NCI-H2107 treated with DMSO at 0.1 percent for 48 hours (cell line): ENCODE measurements at regions not wholly inside any gene's neighbourhood (a gene's known extent, or its start where the extent isn't known, plus 50 kb on each side); places are given as distances from the start of the nearest gene placed in this dataset.

Source experiments
- DNase-seq: peaks from one replicate; lab custom pipeline; 2025; ENCODE audit not compliant: unreplicated experiment; lab: John Stamatoyannopoulos, UW

- no peak for DNase-seq
Measured at GRCh38 chr3:22453906-22454535, 703.0 kb upstream of the ZNF385D start.

DNA sequence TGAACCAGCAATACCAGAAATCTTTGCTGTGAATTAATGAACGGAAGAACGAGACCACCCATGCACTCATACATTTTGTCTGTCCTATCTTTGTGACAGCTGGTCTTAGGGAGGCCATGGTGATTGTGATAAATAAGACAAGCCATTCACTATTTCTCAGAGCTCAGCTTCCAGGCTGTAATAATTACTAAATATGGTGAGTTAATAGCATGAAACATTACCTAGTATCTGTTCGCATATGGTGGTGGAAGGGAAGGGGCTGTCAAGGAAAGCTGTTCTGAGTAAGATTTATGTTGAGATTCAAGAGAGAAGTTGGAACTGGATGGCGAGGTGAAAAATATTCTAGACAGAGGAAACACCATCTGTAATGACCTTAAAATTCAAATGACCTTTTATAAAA lies 719.0 kb upstream of the ZNF385D start:
- DNase-seq = no peak

GRCh38 chr3:22471557-22471956 lies 720.5 kb upstream of the ZNF385D start:
- DNase-seq = no peak

GRCh38 chr3:22474706-22475445 lies 723.9 kb upstream of the ZNF385D start:
- DNase-seq = no peak

DNA sequence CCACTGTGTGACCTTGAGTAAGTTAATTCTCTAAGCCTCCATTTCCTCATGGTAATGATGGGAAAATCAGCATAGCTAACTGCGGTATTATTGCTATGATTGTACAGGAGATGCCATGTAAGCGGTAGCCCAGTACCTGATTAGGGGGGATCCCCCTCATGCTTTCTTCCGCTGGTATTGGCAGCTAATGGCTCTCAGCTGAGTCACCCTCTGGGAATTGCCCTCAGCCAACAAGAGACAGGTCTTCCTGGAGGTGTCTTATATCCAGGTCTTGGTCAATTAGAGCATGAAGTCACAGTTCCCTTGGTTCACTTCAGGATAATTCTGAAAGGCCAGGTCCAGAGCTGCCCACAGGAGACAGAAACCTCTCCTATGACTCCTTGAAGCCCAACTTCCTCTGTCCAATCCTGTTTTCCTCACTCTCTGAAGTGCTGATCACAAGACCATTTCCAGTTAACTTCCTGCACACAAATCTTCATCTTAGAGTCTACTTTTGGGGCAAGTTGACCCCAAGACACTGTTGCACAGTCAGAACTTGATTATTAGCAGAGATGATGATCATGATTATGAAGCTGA lies 724.7 kb upstream of the ZNF385D start:
- no peak for DNase-seq

GRCh38 chr3:22476976-22477375 lies 726.0 kb upstream of the ZNF385D start:
- DNase-seq = no peak

- no peak for DNase-seq
Measured at GRCh38 chr3:22485954-22486353, 717.2 kb upstream of the UBE2E2 start.

- DNase-seq = no peak
Measured at GRCh38 chr3:22490747-22491146, 712.4 kb upstream of the UBE2E2 start.

DNA sequence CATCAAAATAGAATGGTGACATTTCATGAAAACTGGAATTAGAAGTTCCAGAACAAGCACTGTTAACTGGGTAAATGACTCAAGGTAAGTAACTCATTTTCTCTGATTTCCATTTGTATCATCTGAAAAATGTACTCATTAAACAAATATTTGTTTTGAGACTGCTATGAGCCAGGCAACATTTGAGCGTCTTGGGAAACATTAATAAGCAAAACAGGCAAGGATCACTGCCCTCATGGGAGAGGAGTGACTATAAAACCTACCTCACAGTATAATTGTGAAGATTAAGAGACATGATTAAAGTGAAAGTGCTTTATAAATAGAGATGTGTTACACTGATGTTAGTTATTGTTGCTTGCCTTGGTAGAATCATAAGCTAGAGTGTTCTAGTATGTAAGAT lies 711.8 kb upstream of the UBE2E2 start:
- no peak for DNase-seq

DNA sequence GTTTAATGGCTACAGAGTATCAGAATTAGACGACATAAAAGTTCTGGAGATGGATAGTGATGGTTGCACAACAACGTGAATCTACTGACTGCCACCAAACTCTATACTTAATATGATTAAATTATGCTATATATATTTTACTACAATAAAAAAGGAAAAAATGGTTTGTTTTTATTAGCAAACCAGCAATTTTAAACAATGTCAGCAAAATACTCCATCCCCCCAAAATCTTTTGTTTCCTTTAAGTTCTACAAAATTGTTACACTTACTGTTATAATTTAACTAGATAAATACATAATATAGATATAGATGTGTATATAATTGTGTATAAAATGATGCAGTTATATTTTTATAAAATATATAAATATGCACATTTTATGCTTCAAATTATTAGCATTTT lies 710.8 kb upstream of the UBE2E2 start:
- no peak for DNase-seq

- DNase-seq = no peak
Measured at GRCh38 chr3:22495241-22495640, 707.9 kb upstream of the UBE2E2 start.

DNA sequence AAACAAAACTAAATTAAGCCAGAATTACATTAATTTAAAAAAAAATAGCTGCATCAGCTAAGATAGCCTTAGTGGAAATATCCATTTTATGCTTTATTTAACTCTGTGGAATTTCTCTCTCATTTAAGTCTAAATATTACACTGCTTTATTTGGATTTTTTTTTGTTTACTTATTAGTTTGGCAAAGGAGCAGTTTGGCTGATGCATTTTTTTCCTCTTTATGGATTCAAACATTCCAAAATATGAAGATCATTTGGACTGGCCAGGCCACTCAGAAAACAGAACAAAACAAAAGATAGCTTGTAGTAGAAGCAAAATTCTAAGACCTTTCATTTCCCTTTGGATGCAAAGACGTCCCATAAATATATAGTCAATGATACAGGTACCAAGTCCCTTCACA lies 707.3 kb upstream of the UBE2E2 start:
- DNase-seq = no peak

- DNase-seq = no peak
Measured at GRCh38 chr3:22496641-22497040, 706.5 kb upstream of the UBE2E2 start.

DNA sequence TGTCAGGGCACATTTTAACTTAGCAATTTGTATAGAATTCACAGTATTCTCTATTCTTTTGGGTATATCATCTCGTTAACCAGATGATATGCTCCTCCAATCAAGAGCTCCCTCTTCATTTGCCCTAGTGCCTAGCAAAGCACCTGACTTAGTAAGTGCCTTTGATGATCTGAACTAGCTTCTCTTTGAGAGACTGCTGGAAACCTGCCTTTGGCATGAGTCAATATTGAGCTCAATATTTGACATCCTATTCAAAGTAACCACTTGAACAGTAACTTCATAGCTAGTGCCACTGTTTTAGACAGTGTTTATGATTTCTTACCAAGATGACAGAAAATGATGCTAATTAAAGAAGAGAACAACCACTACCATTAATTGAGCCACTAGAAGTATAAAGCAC lies 696.3 kb upstream of the UBE2E2 start:
- no peak for DNase-seq

- DNase-seq = no peak
Measured at GRCh38 chr3:22507709-22508108, 695.4 kb upstream of the UBE2E2 start.

DNA sequence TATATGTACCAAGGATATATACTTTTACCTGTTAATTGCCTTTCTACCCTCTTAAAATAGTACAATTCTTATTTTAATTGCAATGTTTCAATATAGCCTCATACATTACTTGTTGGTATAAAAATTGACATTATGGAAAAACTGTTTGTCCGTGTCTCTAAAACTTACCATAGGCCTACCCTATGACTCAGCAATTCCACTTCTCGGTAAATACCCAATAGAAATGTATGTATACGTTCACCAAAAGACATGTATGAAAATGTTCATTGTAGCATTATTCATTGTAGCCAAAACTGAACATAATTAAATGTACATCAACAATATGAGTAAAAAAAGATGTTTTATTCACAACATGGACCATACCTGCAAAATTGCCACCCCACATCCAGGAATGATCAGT lies 679.2 kb upstream of the UBE2E2 start:
- no peak for DNase-seq

GRCh38 chr3:22526266-22526837 lies 676.8 kb upstream of the UBE2E2 start:
- no peak for DNase-seq

- no peak for DNase-seq
Measured at GRCh38 chr3:22536541-22536940, 666.6 kb upstream of the UBE2E2 start.

DNA sequence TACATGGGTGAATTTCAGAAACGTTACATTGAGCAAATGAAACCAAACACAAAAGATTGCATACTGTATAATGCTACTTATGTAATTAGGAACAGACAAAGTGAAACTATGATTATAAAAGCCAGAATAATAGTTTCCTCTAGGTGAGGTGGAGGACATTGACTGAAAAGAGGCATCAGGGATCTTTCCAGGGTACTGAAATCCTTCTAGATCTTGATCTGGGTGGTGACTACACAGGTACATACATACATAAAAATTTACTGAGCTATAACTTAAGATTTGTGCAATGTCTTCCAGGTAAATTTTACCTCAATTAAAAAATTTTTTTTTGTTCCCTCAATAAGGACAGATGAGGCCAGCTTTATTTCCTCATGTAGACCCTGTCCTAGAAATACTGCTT lies 665.6 kb upstream of the UBE2E2 start:
- DNase-seq = no peak

- DNase-seq = no peak
Measured at GRCh38 chr3:22542311-22542710, 660.8 kb upstream of the UBE2E2 start.

DNA sequence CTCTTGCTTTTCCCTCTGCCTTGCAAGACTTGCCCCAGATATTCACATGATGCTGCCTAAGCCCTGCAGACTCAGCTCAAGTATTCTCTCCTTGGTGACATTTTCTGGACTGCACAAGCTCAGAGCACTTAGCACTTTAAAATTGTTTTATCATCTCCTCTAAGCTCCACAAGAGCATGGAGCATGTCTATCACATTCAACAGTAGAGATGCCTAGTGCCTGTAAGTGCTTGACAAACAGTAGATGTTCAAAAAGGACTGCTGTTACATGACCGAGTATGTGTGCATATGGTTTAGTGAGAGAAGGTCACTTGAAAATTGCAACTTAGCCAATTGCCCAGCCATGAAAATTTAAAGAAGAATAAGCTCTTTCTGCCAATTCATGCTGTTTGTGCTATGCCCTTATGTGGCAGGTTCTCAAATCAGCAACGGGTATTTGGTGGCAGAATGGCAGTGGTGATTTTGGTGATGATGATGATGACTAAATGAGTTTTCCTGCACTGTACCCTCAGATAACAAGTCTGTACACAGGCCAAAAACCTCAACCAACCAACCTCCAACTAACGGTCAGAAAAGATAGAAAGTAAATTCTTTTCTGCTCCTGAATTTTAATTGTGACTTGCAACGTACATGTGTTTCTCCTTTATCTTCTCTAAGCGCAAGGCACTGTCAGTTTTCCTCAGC lies 647.2 kb upstream of the UBE2E2 start:
- no peak for DNase-seq

GRCh38 chr3:22565393-22565792 lies 637.7 kb upstream of the UBE2E2 start:
- DNase-seq = no peak
